Neuron (in vitro differentiated cells): ENCODE measurements at regions not wholly inside any gene's neighbourhood (a gene's known extent, or its start where the extent isn't known, plus 50 kb on each side); places are given as distances from the start of the nearest gene placed in this dataset.
"Not testable (repeated sequence)": the region's sequence is repeated elsewhere in the genome, so short reads cannot be mapped to it uniquely, and the experiment has no call there.

Experiments used
- H2AFZ ChIP-seq: one replicate; pipeline ENCODE4 v1.6.1; 2013; ENCODE audit warnings: low read depth, mild to moderate bottlenecking, inconsistent platforms, low read length, moderate library complexity
- H3K27me3 ChIP-seq: one replicate; pipeline ENCODE4 v1.6.1; 2013; ENCODE audit warnings: low read length; ENCODE audit not compliant: insufficient read depth
- H3K36me3 ChIP-seq: one replicate; pipeline ENCODE4 v1.6.1; 2013; ENCODE audit warnings: low read length; ENCODE audit not compliant: insufficient read depth
- H3K4me1 ChIP-seq: one replicate; pipeline ENCODE4 v1.6.1; 2013; ENCODE audit warnings: low read length; ENCODE audit not compliant: insufficient read depth
- H3K4me3 ChIP-seq: 2 replicates; pipeline ENCODE4 v1.5.1; 2013; ENCODE audit warnings: mild to moderate bottlenecking, low read length, moderate library complexity
- H3K9me3 ChIP-seq: one replicate; pipeline ENCODE4 v1.6.1; 2013; ENCODE audit warnings: low read length

DNA sequence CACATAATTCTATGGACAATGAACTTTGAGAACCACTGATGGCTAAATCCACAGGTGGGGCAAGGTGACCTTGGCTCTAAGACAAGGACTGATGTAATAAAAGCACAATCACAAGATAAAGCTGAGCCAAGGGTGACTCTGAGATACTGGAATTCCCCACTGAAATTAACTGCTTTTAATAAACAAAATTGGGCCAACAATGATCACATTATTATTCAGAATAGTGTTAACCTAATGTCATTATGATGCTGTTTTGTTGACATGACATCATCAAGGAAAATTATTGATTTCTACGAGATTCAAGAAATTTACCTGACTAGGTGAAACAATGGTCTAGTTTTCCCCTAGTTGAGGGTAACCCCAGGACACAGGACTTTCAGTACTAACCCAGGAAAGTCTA lies 273.7 kb upstream of the NFIA start:
- Histone ChIP-seq H3K27me3 (no peaks in the 10 kb centered on the region), H3K4me3 (no peak overlapping the region), H3K4me1 (no peaks in the 10 kb centered on the region), H3K9me3 (no peaks in the 10 kb centered on the region), H3K36me3 (no peaks in the 10 kb centered on the region), H2AFZ (no peak overlapping the region)

DNA sequence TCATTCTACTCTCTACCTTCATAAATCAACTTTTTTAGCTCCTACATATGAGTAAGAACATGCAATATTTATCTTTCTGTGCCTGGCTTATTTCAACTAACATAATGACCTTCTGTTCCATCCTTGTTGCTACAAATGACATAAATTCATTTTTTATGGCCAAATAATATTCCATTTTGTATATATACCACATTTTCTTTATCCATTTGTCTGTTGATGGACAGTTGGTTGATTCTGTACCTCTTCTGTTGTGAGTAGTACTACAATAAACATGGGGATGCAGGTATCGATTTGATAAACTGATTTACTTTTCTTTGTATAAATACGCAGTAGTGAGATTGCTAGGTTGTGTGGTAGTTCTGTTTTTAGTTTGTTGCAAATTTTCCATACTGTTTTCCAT lies 279.5 kb upstream of the NFIA start:
- Histone ChIP-seq H2AFZ (no peak overlapping the region), H3K4me1 (no peaks in the 10 kb centered on the region), H3K27me3 (no peaks in the 10 kb centered on the region), H3K36me3 (no peaks in the 10 kb centered on the region), H3K4me3 (no peak overlapping the region), H3K9me3 (no peaks in the 10 kb centered on the region)

DNA sequence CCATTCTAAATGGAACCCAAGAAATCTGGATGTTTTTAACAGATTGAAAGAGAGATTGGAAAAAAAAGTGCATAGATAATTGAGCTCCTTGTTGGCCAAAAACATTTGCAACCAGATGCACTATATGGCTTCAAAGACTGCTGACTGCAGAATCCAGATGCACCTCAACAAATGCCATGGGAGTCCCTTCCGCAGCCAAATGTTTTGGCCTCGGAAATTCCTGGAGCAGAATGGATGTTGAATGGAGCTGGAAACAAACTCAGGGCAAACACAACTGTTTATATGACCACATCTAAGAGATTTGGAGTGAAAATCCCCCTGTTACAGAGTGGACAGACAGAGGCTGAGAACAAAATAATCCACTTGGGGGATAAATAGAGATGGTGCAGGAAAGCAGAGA lies 285.0 kb upstream of the NFIA start:
- Histone ChIP-seq H3K9me3 (no peaks in the 10 kb centered on the region), H3K4me3 (no peak overlapping the region), H2AFZ (no peak overlapping the region), H3K4me1 (no peaks in the 10 kb centered on the region), H3K36me3 (no peaks in the 10 kb centered on the region), H3K27me3 (no peaks in the 10 kb centered on the region)

DNA sequence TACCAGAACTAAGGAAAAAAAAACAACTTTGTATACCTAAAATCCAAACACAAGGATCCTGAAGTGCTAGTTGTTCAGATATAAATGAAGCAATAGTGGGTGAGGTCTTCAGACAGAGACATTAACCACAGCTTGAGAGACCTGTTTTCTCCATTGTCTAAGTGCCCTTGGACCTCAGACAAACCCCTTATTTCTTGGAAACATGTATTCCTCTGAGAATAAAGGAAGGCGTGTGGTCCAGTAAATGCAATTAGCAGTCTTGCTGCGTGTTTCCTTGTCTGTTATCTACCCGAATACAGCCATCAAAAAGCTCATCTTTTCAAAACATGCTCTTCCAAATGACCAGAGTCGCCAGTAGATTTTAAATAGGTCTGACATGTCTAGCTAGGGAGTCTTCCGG lies 291.1 kb upstream of the NFIA start:
- Histone ChIP-seq H3K4me1 (no peaks in the 10 kb centered on the region), H2AFZ (no peak overlapping the region)

DNA sequence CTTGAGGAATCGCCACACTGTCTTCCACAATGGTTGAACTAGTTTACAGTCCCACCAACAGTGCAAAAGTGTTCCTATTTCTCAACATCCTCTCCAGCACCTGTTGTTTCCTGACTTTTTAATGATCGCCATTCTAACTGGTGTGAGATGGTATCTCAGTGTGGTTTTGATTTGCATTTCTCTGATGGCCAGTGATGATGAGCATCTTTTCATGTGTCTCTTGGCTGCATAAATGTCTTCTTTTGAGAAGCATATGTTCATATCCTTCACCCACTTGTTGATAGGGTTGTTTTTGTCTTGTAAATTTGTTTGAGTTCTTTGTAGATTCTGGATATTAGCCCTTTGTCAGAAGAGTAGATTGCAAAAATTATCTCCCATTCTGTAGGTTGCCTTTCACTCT lies 309.3 kb upstream of the NFIA start:
- not testable (repeated sequence) for H3K27me3 ChIP-seq, H3K9me3 ChIP-seq, H2AFZ ChIP-seq, H3K4me1 ChIP-seq, H3K4me3 ChIP-seq, H3K36me3 ChIP-seq

More for the DNA sequence above, 291.1 kb upstream of the NFIA start:
- no peaks in the 10 kb centered on the region for H3K9me3 ChIP-seq
- H3K27me3 ChIP-seq = no peaks in the 10 kb centered on the region
- no peak overlapping the region for H3K4me3 ChIP-seq
- H3K36me3 ChIP-seq = no peaks in the 10 kb centered on the region

DNA sequence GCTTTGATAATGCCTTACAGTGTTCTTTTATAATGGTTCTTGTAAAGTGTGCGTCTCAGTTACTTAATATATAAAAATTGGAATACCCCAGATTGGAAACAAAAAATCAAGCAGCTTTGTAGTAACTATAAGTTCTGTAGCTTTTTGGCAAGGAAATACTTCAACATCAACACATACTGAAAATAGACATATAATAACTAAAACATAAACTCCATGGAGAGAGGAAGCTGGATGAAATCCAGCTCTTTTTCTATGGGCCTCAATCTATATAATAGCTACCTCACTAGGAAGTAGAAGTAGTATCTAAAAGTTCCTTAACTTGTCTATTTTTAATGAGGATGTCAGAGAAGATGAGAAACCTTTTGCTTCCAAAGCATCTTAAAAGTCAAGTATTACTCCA lies 313.3 kb upstream of the NFIA start:
- Histone ChIP-seq H3K4me1 (no peaks in the 10 kb centered on the region), H3K9me3 (no peaks in the 10 kb centered on the region), H2AFZ (no peak overlapping the region), H3K4me3 (no peak overlapping the region), H3K27me3 (no peaks in the 10 kb centered on the region), H3K36me3 (no peaks in the 10 kb centered on the region)

DNA sequence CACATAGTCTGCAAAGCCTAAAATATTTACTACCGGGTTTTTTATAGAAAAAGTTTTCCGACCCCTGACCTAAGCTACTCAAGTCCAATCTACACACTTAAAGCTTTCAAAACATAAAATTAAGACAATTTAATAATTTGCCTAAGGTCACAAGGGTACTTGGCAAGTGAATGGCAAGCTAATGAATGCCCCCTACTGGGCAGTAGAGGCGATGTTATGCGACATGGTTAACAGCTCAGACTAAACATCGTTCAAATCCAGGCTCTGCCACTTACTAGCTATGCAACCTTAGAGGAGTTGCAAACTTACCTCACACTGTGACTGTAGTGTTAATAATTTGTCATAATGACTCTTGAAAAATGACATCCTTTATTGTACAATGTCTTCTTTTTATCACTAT lies 317.2 kb upstream of the NFIA start:
- Histone ChIP-seq H3K36me3 (no peaks in the 10 kb centered on the region), H3K4me3 (no peak overlapping the region), H2AFZ (no peak overlapping the region), H3K4me1 (no peaks in the 10 kb centered on the region), H3K27me3 (no peaks in the 10 kb centered on the region), H3K9me3 (no peaks in the 10 kb centered on the region)

DNA sequence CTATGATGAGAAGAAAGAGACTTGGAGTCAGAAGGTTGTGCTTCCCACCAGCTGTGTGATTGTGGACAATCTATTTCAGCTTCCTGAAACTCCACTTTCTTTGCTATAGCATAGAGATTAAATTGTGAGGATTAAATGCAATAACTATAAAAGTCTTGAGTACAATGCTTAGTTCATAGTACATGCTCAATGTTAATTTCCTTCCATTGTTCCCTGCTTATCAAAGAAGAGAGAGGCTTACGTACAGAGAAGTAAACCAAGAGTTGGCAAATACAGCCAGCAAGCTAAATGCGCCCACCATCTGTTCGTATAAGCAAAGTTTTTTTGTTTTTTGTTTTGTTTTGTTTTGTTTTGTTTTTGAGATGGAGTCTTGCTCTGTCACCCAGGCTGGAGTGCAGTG lies 317.9 kb upstream of the NFIA start:
- Histone ChIP-seq H3K9me3 (no peaks in the 10 kb centered on the region), H2AFZ (no peak overlapping the region), H3K36me3 (no peaks in the 10 kb centered on the region), H3K4me1 (no peaks in the 10 kb centered on the region), H3K27me3 (no peaks in the 10 kb centered on the region), H3K4me3 (no peak overlapping the region)

DNA sequence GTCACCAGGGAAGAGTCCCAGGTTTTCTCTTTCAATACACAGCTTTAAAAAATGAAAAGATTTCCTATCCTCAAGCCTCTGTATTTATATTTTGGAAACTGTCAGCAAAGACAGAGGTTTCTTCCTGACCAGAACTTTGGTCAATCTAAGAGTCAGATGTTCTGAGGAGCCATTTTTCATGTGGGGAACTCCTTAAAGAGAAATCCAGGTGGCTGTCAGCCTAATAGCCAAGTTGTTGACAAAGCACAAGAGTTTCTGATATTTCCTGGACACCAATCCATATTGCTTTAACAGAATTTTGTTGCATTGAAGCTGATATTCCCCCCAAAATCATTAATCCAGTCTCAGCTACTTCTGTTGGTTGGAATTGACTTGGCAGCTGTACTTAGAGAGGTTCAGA lies 318.6 kb upstream of the NFIA start:
- Histone ChIP-seq H3K9me3 (no peaks in the 10 kb centered on the region), H3K36me3 (no peaks in the 10 kb centered on the region), H3K27me3 (no peaks in the 10 kb centered on the region), H3K4me3 (no peak overlapping the region), H3K4me1 (no peaks in the 10 kb centered on the region), H2AFZ (no peak overlapping the region)

DNA sequence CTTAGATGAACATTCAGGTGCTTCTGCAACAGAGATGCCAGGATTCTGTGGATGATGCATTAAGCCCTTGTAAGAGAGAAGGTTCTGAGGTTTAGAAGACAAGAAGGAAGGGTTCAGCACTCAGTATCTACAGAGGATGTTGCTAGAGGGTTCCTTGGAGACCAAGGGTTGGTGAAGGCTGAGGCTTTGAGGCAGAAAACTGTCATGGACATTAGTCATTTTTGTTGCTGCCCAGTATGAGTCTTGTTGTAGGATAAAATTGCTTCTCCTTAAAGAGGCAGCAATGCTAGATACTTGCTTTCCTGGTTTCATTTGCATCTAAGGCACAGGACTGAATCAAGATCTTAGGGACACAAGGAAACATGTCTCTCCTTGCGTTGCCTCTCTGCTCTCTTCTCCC lies 319.4 kb upstream of the NFIA start:
- Histone ChIP-seq H3K9me3 (no peaks in the 10 kb centered on the region), H3K27me3 (no peaks in the 10 kb centered on the region), H2AFZ (no peak overlapping the region)

DNA sequence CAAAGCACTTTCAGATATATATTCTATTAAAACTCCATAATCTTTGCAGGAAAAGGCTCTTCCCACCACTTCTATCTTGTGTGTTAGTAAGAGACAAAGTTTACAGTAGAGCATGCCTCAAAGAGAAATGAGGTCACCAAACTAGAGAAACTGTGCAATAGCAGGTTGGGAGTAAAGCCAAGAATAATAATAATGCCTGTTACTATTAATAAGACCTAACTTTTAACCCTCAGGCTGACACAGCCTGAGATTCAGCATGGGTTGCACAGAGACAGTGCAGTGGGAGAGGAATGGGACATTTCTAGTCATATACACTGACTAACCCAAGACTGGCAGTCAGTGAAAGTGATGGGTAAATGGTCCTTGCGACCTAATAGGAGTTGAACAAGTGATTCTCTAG lies 320.2 kb upstream of the NFIA start:
- no peaks in the 10 kb centered on the region for H3K36me3 ChIP-seq
- no peaks in the 10 kb centered on the region for H3K9me3 ChIP-seq
- no peak overlapping the region for H2AFZ ChIP-seq
- H3K27me3 ChIP-seq = no peaks in the 10 kb centered on the region
- no peaks in the 10 kb centered on the region for H3K4me1 ChIP-seq
- no peak overlapping the region for H3K4me3 ChIP-seq

More for the DNA sequence above, 319.4 kb upstream of the NFIA start:
- Histone ChIP-seq H3K36me3 (no peaks in the 10 kb centered on the region), H3K4me1 (no peaks in the 10 kb centered on the region), H3K4me3 (no peak overlapping the region)

DNA sequence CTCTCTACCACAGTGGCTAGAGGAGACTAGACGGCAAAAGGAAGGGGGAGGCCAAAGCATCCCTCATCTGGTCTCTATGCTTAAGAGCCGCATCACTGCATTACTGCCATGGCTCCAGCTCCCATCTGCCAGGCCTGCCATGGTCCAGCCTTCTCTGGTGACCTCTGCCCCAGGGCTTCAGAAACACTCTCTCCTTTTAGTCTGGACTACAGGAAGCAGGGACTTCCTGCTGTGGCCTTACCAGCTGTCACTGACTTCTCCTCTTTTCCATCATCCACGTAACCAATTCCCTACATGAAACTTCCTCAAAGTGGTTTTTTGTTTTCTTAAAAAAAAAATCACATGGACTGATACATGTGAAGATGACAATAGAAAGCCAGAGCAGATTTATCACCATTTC lies 323.1 kb upstream of the NFIA start:
- Histone ChIP-seq H3K4me1 (no peaks in the 10 kb centered on the region), H3K9me3 (no peaks in the 10 kb centered on the region), H3K36me3 (no peaks in the 10 kb centered on the region), H3K27me3 (no peaks in the 10 kb centered on the region), H3K4me3 (no peak overlapping the region), H2AFZ (no peak overlapping the region)

DNA sequence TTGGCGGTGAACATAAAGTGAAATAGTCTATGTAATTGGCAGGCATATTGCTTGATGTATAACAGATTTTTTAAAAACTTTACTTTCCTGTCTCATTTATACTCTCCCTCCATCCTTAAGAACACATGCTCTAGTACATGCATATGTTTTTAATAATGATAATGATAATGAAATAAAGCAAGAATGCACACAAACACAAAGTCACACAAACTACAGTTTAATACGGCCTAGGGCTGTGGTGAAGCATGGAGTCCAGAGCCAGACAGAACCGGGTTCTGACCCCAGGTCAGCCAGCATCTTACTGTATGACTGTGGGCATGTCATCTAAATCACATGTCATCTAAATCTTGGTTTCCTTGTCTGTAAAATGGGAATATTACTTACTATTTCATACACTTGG lies 324.9 kb upstream of the NFIA start:
- H3K9me3 ChIP-seq = no peaks in the 10 kb centered on the region
- no peak overlapping the region for H3K4me3 ChIP-seq
- H2AFZ ChIP-seq = no peak overlapping the region
- H3K27me3 ChIP-seq = no peaks in the 10 kb centered on the region
- H3K36me3 ChIP-seq = no peaks in the 10 kb centered on the region
- no peaks in the 10 kb centered on the region for H3K4me1 ChIP-seq

DNA sequence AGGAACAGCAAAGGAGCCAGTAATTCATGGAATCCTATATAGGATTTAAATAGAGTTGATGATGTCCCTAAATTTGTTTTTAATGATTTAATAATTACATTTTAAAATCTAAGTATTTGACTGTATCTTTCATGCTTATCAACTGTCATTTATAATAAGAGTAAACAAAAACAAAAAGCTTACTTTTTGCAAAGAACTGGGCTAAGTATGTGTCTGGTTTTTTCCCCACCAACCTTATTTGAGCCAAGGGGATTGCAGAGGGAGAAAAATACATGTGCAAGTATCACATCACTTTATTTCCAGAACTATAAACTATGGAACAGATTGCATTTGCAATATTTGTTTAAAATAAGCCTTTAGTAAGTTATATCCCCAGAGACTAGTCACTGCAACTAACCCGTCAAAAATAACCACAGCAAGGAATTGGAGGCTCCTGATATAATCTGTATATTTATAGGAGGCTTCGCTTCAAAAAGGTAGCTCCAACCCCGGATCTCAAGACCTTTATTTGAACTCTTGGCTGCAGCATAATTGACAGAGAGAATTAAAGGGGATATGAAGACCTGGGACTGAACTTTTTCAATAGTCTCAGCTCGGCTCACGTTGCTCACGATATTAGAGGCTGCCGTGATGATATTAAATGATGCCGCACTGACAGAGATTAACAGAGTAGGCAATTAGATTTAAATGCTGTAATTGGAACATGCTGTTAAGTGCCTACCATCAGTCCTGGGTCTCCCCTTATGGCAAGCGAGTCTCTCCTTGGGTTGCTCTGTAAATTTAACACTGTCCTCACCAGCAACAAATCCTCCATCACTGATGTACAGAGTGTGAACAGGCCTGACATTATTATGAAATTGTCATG lies 329.1 kb upstream of the NFIA start:
- H3K27me3 ChIP-seq = no peaks in the 10 kb centered on the region
- no peaks in the 10 kb centered on the region for H3K4me1 ChIP-seq
- H3K9me3 ChIP-seq = no peaks in the 10 kb centered on the region
- H2AFZ ChIP-seq = no peak overlapping the region
- no peaks in the 10 kb centered on the region for H3K36me3 ChIP-seq
- H3K4me3 ChIP-seq = no peak overlapping the region
